ENCODE measurements at regions not wholly inside any gene's neighbourhood (a gene's known extent, or its start where the extent isn't known, plus 50 kb on each side); places are given as distances from the start of the nearest gene placed in this dataset.

DNA sequence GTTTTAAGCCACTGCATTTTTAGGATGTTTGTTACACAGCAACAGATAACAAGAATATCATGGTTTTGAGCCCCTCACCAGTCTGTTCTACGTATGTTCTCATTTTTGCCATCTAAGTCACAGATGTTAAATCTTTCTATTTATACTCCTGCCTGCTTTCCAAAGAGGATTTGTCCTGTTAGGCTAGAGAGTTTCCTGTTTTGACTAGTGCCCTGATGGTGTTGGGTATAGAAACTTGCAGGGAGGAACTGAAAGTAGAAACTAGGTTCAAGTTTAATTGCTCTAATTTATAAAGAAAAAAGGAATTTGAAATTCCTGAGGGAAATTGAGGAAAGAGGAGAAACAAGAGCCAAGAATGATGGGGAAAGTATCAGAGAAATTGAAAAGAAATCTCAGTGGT, 74.4 kb upstream of the COCH start:
- H3K4me1 Mint-ChIP-seq: peaks cover 4% of the 10 kb centered on the region
- Histone ChIP-seq H3K79me2 (ENCODE audit: low read depth) (no peaks in the 10 kb centered on the region), H3K36me3 (no peaks in the 10 kb centered on the region), H3K4me2 (no peak overlapping the region), H3K27ac (no peak overlapping the region), H3K27me3 (no peaks in the 10 kb centered on the region), H3F3A (ENCODE audit: low read depth) (no peaks in the 10 kb centered on the region), H2AFZ (replicated peaks) (no peak overlapping the region), H3K4me3 (no peak overlapping the region), H3K4me1 (peaks cover 6% of the 10 kb centered on the region), H3K9ac (no peak overlapping the region), H3K9me3 (ENCODE audit: low read depth) (no peaks in the 10 kb centered on the region), H4K20me1 (ENCODE audit: low read depth) (no peaks in the 10 kb centered on the region)
- no peak overlapping the region for H3K27ac Mint-ChIP-seq
- no peak overlapping the region for H3K4me3 Mint-ChIP-seq
- H3K9me3 Mint-ChIP-seq: no peaks in the 10 kb centered on the region
- TF ChIP-seq EZH2phosphoT487 (IDR thresholded peaks at IDR 0.05) (no peak), EZH2 (IDR thresholded peaks at IDR 0.05) (no peak)
- TF ChIP-seq, protein P1, sequence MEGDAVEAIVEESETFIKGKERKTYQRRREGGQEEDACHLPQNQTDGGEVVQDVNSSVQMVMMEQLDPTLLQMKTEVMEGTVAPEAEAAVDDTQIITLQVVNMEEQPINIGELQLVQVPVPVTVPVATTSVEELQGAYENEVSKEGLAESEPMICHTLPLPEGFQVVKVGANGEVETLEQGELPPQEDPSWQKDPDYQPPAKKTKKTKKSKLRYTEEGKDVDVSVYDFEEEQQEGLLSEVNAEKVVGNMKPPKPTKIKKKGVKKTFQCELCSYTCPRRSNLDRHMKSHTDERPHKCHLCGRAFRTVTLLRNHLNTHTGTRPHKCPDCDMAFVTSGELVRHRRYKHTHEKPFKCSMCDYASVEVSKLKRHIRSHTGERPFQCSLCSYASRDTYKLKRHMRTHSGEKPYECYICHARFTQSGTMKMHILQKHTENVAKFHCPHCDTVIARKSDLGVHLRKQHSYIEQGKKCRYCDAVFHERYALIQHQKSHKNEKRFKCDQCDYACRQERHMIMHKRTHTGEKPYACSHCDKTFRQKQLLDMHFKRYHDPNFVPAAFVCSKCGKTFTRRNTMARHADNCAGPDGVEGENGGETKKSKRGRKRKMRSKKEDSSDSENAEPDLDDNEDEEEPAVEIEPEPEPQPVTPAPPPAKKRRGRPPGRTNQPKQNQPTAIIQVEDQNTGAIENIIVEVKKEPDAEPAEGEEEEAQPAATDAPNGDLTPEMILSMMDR (IDR thresholded peaks at IDR 0.05): no peak
- DNase-seq (ENCODE audit: low spot score): no peak
- no peaks in the 10 kb centered on the region for H3K27me3 Mint-ChIP-seq (ENCODE audit: insufficient read depth, low read depth)
- no peaks in the 10 kb centered on the region for H3K36me3 Mint-ChIP-seq

DNA sequence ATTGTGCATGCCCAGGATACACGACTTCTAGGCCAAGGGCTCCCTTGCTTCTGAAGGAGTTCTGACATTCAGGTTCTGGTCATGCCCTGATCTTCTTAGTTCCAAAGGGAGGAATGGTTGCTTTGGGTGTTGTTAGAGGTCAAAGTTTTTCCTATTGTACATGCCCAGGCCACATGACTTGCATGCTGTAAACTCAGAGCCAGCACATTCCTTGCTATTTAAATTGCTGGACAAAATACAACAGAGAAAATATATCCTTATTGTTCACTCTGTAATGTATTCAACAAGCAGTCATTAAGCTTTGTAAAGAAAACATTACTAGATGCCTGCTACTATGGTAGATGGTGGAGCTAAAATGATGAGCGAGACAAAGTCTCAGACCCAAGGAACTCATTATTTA, 71.2 kb upstream of the COCH start:
- H4K20me1 ChIP-seq (ENCODE audit: low read depth): no peaks in the 10 kb centered on the region
- Mint-ChIP-seq H3K4me3 (no peak overlapping the region), H3K9me3 (no peaks in the 10 kb centered on the region), H3K36me3 (no peaks in the 10 kb centered on the region), H3K27me3 (ENCODE audit: insufficient read depth, low read depth) (no peaks in the 10 kb centered on the region), H3K4me1 (no peaks in the 10 kb centered on the region), H3K27ac (no peak overlapping the region)
- H3K4me3 ChIP-seq: no peak overlapping the region
- no peak for TF ChIP-seq EZH2 (IDR thresholded peaks at IDR 0.05)
- TF ChIP-seq EZH2phosphoT487 (IDR thresholded peaks at IDR 0.05): no peak
- TF ChIP-seq, protein P1 (IDR thresholded peaks at IDR 0.05): no peak
- no peaks in the 10 kb centered on the region for H3K79me2 ChIP-seq (ENCODE audit: low read depth)
- H2AFZ ChIP-seq (replicated peaks): peak overlapping the region; percentile 46
- H3K4me2 ChIP-seq: no peak overlapping the region
- no peaks in the 10 kb centered on the region for H3K9me3 ChIP-seq (ENCODE audit: low read depth)
- H3F3A ChIP-seq (ENCODE audit: low read depth): no peaks in the 10 kb centered on the region
- DNase-seq (ENCODE audit: low spot score): no peak
- H3K9ac ChIP-seq: no peak overlapping the region
- H3K36me3 ChIP-seq: no peaks in the 10 kb centered on the region
- H3K27me3 ChIP-seq: no peaks in the 10 kb centered on the region
- H3K27ac ChIP-seq: no peak overlapping the region
- H3K4me1 ChIP-seq: no peaks in the 10 kb centered on the region

DNA sequence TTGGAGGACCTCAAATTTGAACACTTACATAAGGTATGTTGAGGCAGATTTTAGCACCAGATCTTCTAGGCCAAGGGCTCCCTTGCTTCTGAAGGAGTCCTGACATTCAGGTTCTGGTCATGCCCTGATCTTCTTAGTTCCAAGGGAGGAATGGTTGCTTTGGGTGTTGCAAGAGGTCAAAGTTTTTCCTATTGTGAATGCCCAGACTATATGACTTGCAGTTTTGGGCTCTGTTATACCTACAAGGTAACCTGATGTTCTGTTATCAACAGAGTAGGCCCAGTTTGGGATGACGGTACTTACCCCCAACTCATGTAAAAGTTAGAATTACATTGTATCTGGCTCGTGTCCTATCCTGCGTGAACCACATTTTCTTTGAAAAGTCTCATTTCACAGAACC, 69.1 kb upstream of the COCH start:
- H3K4me2 ChIP-seq: no peak overlapping the region
- H3K9me3 ChIP-seq (ENCODE audit: low read depth): no peaks in the 10 kb centered on the region
- Mint-ChIP-seq H3K4me1 (no peaks in the 10 kb centered on the region), H3K27me3 (ENCODE audit: insufficient read depth, low read depth) (no peaks in the 10 kb centered on the region), H3K4me3 (no peak overlapping the region), H3K9me3 (no peaks in the 10 kb centered on the region), H3K36me3 (no peaks in the 10 kb centered on the region), H3K27ac (no peak overlapping the region)
- H3K4me3 ChIP-seq: no peak overlapping the region
- no peaks in the 10 kb centered on the region for H4K20me1 ChIP-seq (ENCODE audit: low read depth)
- H3K79me2 ChIP-seq (ENCODE audit: low read depth): no peaks in the 10 kb centered on the region
- H3K4me1 ChIP-seq: no peaks in the 10 kb centered on the region
- TF ChIP-seq, protein P1 (IDR thresholded peaks at IDR 0.05): no peak
- TF ChIP-seq EZH2 (IDR thresholded peaks at IDR 0.05): no peak
- no peak for TF ChIP-seq EZH2phosphoT487 (IDR thresholded peaks at IDR 0.05)
- DNase-seq (ENCODE audit: low spot score): no peak
- no peak overlapping the region for H3K27ac ChIP-seq
- H2AFZ ChIP-seq (replicated peaks): no peak overlapping the region
- no peak overlapping the region for H3K9ac ChIP-seq
- no peaks in the 10 kb centered on the region for H3K27me3 ChIP-seq
- H3K36me3 ChIP-seq: no peaks in the 10 kb centered on the region
- no peaks in the 10 kb centered on the region for H3F3A ChIP-seq (ENCODE audit: low read depth)

DNA sequence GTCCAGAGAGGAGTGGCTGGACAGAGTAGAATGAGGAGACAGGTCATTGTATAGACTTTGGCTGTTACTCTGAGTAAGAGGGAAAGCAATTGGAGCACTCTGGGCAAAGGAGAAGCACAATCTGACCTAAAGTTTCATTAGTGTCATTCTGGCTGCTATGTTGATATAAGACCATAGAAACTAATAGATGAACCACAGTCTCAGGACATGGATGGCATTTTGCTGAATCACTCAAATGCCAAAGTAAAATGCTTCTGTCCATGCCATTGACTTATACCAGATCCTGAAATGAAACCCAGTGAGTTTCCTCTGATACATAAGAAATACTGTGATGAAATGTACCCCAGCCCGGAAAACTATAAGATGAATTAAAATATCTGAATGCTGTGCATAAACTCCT, 65.8 kb upstream of the COCH start:
- no peaks in the 10 kb centered on the region for H3K79me2 ChIP-seq (ENCODE audit: low read depth)
- H3F3A ChIP-seq (ENCODE audit: low read depth): no peaks in the 10 kb centered on the region
- DNase-seq (ENCODE audit: low spot score): no peak
- H3K4me1 ChIP-seq: no peaks in the 10 kb centered on the region
- no peak overlapping the region for H3K4me3 ChIP-seq
- Mint-ChIP-seq H3K9me3 (no peaks in the 10 kb centered on the region), H3K27me3 (ENCODE audit: insufficient read depth, low read depth) (peaks cover 3% of the 10 kb centered on the region), H3K4me3 (no peak overlapping the region), H3K36me3 (no peaks in the 10 kb centered on the region), H3K4me1 (peaks cover 5% of the 10 kb centered on the region), H3K27ac (no peak overlapping the region)
- no peak overlapping the region for H3K27ac ChIP-seq
- no peak for TF ChIP-seq EZH2phosphoT487 (IDR thresholded peaks at IDR 0.05)
- TF ChIP-seq, protein P1 (IDR thresholded peaks at IDR 0.05): no peak
- no peak for TF ChIP-seq EZH2 (IDR thresholded peaks at IDR 0.05)
- no peaks in the 10 kb centered on the region for H3K36me3 ChIP-seq
- H3K27me3 ChIP-seq: no peaks in the 10 kb centered on the region
- no peak overlapping the region for H2AFZ ChIP-seq (replicated peaks)
- H4K20me1 ChIP-seq (ENCODE audit: low read depth): no peaks in the 10 kb centered on the region
- H3K9me3 ChIP-seq (ENCODE audit: low read depth): no peaks in the 10 kb centered on the region
- no peak overlapping the region for H3K9ac ChIP-seq
- no peak overlapping the region for H3K4me2 ChIP-seq
